ENCODE measurements at regions not wholly inside any gene's neighbourhood (a gene's known extent, or its start where the extent isn't known, plus 50 kb on each side); places are given as distances from the start of the nearest gene placed in this dataset.
A peak's percentile ranks its signal among the peaks of the same experiment; 100 is the strongest.

DNA sequence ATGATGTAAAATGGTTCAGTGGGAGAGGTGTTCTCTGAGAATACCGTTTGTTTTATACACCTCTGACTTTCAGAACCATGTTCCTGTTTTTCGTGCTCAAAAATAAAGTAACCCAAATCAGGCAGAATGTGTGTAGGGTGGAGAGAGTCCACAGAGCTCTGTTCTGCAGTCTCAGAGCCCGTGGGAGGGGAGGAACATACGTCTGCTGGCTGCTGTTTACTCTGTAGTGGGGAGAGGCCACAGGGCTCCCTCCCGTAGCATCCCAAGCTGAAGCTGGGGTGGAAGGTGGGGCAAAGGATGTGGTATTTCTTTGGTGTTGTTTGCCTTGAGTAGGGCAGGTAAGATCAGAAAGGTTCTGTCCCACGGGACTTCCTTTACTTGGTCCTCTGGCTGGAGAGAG is 348.5 kb downstream of the DNAH5 start:
- Histone ChIP-seq H3K9ac (ENCODE audit: extremely low read depth, insufficient read length, low read length) (no peak overlapping the region), H4K8ac (replicated peaks; ENCODE audit: insufficient read length, low read depth, low read length) (no peak overlapping the region), H2BK15ac (ENCODE audit: low read depth, low read length) (no peak overlapping the region), H3K18ac (ENCODE audit: insufficient read length, low read depth, low read length) (no peak overlapping the region), H3K23ac (ENCODE audit: insufficient read length, low read depth, low read length) (no peak overlapping the region), H3T11ph (ENCODE audit: low read length) (no peak overlapping the region), H4K20me1 (ENCODE audit: control insufficient read depth, insufficient read depth, insufficient read length) (no peaks in the 10 kb centered on the region), H2BK12ac (ENCODE audit: insufficient read length, low read depth, low read length) (no peak overlapping the region), H3K56ac (ENCODE audit: insufficient read length, low read depth, low read length) (no peak overlapping the region), H3K4me1 (ENCODE audit: insufficient read depth, low read length) (no peaks in the 10 kb centered on the region), H3K4ac (ENCODE audit: low read depth, low read length) (no peak overlapping the region), H2AFZ (ENCODE audit: low read length) (no peak overlapping the region), H3K14ac (ENCODE audit: insufficient read depth, low read length) (0 out of 2 replicates have a peak overlapping the region, but pooled peaks have one; percentile 21), H3K79me1 (ENCODE audit: insufficient read depth, low read depth, low read length, poor library complexity, severe bottlenecking) (no peaks in the 10 kb centered on the region), H2BK120ac (ENCODE audit: low read depth, low read length, poor library complexity, severe bottlenecking) (no peak overlapping the region), H3K27me3 (ENCODE audit: insufficient read depth, low read length) (no peaks in the 10 kb centered on the region), H2AK5ac (ENCODE audit: insufficient read length, low read length) (no peak overlapping the region), H3K4me2 (ENCODE audit: insufficient read depth, insufficient read length, low read length) (no peak overlapping the region), H2BK20ac (ENCODE audit: low read depth, low read length, poor library complexity, severe bottlenecking) (no peak overlapping the region), H4K5ac (ENCODE audit: insufficient read length, low read depth, low read length) (no peak overlapping the region), H3K27ac (ENCODE audit: insufficient read length, low read depth, low read length) (no peak overlapping the region), H3K79me2 (ENCODE audit: insufficient read depth, low read length) (no peaks in the 10 kb centered on the region), H4K91ac (ENCODE audit: insufficient read length, low read depth, low read length) (no peak overlapping the region), H2BK5ac (ENCODE audit: insufficient read length, low read length) (no peak overlapping the region), H3K9me3 (ENCODE audit: control insufficient read depth, low read depth, low read length) (no peaks in the 10 kb centered on the region), H3K23me2 (ENCODE audit: insufficient read length, low read depth, low read length, poor library complexity, severe bottlenecking) (no peaks in the 10 kb centered on the region)
- Mint-ChIP-seq H3K27me3 (ENCODE audit: low read depth) (no peaks in the 10 kb centered on the region), H3K36me3 (ENCODE audit: insufficient read depth in 1 of 3, low read depth in 3 of 3) (no peaks in the 10 kb centered on the region; a peak in 1 of 7 replicates), H3K9me3 (peaks cover 0 to 3% of the 10 kb centered on the region in 2 experiments; a peak in 3 of 5 replicates), H3K4me1 (no peaks in the 10 kb centered on the region), H3K4me3 (no peak overlapping the region), H3K27ac (no peak overlapping the region)
- TF ChIP-seq, protein P1, sequence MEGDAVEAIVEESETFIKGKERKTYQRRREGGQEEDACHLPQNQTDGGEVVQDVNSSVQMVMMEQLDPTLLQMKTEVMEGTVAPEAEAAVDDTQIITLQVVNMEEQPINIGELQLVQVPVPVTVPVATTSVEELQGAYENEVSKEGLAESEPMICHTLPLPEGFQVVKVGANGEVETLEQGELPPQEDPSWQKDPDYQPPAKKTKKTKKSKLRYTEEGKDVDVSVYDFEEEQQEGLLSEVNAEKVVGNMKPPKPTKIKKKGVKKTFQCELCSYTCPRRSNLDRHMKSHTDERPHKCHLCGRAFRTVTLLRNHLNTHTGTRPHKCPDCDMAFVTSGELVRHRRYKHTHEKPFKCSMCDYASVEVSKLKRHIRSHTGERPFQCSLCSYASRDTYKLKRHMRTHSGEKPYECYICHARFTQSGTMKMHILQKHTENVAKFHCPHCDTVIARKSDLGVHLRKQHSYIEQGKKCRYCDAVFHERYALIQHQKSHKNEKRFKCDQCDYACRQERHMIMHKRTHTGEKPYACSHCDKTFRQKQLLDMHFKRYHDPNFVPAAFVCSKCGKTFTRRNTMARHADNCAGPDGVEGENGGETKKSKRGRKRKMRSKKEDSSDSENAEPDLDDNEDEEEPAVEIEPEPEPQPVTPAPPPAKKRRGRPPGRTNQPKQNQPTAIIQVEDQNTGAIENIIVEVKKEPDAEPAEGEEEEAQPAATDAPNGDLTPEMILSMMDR (conservative IDR thresholded peaks at IDR 0.05): no peak
- no CpG with 5 or more reads among the region's 6 CpGs for WGBS (ENCODE audit: extremely low coverage, insufficient read length, low lambda C conversion rate)
- no peak for DNase-seq
